Liver (tissue), 8 donors: ENCODE measurements at regions not wholly inside any gene's neighbourhood (a gene's known extent, or its start where the extent isn't known, plus 50 kb on each side); places are given as distances from the start of the nearest gene placed in this dataset.

Source experiments
- DNase-seq: peaks from one replicate; pipeline ENCODE4 v3.0.0-alpha.2; 2017; ENCODE audit warnings: low spot score
- H3K27ac ChIP-seq, 2 donors: one replicate each; pipeline ENCODE4 v1.7.0; 2013; ENCODE audit warnings: inconsistent platforms in 2 of 2, low read length in 2 of 2, control low read depth in 1 of 2, low read depth in 1 of 2, mild to moderate bottlenecking in 1 of 2
- H3K27me3 ChIP-seq, 4 donors: one replicate each; pipeline versions ENCODE4 v1.6.1 to v1.7.0; 2013; ENCODE audit warnings: low read length in 3 of 4, inconsistent platforms in 1 of 4, mild to moderate bottlenecking in 1 of 4, moderate library complexity in 1 of 4; ENCODE audit not compliant: control insufficient read depth in 4 of 4, insufficient read depth in 4 of 4
- H3K36me3 ChIP-seq, 4 donors: one replicate each; pipeline versions ENCODE4 v1.6.1 to v1.7.0; 2013; ENCODE audit warnings: low read length in 3 of 4, mild to moderate bottlenecking in 3 of 4, low read depth in 1 of 4, moderate library complexity in 1 of 4; ENCODE audit not compliant: control insufficient read depth in 4 of 4, insufficient read depth in 3 of 4
- H3K4me1 ChIP-seq, 4 donors: one replicate each; pipeline versions ENCODE4 v1.6.1 to v1.7.0; 2013; ENCODE audit warnings: low read length in 3 of 4, mild to moderate bottlenecking in 3 of 4, moderate library complexity in 1 of 4; ENCODE audit not compliant: control insufficient read depth in 4 of 4, insufficient read depth in 4 of 4
- H3K4me3 ChIP-seq, 3 donors: one replicate each; pipeline versions ENCODE4 v1.6.1 to v1.7.0; 2013; ENCODE audit warnings: low read length in 3 of 3, control low read depth in 1 of 3, low read depth in 1 of 3, mild to moderate bottlenecking in 1 of 3
- H3K9ac ChIP-seq, 2 donors: one replicate each; pipeline ENCODE4 v1.7.0; 2013; ENCODE audit warnings: low read length in 2 of 2, mild to moderate bottlenecking in 2 of 2, moderate library complexity in 2 of 2, control low read depth in 1 of 2, low read depth in 1 of 2
- H3K9me3 ChIP-seq, 4 donors: one replicate each; pipeline versions ENCODE4 v1.6.1 to v1.7.0; 2013; ENCODE audit warnings: low read length in 3 of 4; ENCODE audit not compliant: control insufficient read depth in 4 of 4
- EGR1 ChIP-seq, 2 donors: IDR thresholded peaks; 2 replicates each; pipeline ENCODE4 v1.6.1; 2016 to 2018; ENCODE audit warnings: antibody characterized with exemption in 2 of 2, low read depth in 2 of 2
- FOXA1 ChIP-seq: IDR thresholded peaks from 2 replicates; pipeline ENCODE4 v1.6.1; 2016; ENCODE audit warnings: antibody characterized with exemption
- FOXA2 ChIP-seq: IDR thresholded peaks from 2 replicates; pipeline ENCODE4 v1.6.1; 2016; ENCODE audit warnings: antibody characterized with exemption
- GABPA ChIP-seq, 2 donors: IDR thresholded peaks in 1 of 2; conservative IDR thresholded peaks in 1 of 2; 2 replicates each; pipeline ENCODE4 v1.6.1; 2016; ENCODE audit warnings: antibody characterized with exemption in 2 of 2, mild to moderate bottlenecking in 1 of 2, moderate library complexity in 1 of 2
- HNF4G ChIP-seq: IDR thresholded peaks from 2 replicates; pipeline ENCODE4 v1.6.1; 2016; ENCODE audit warnings: antibody characterized with exemption
- JUND ChIP-seq, 2 donors: IDR thresholded peaks; 2 replicates each; pipeline ENCODE4 v1.6.1; 2016; ENCODE audit warnings: antibody characterized with exemption in 2 of 2
- NR2F2 ChIP-seq: IDR thresholded peaks from 2 replicates; pipeline ENCODE4 v1.6.1; 2016; ENCODE audit warnings: antibody characterized with exemption
- RAD21 ChIP-seq, 2 donors: IDR thresholded peaks; 2 replicates each; pipeline ENCODE4 v1.6.1; 2016; ENCODE audit warnings: antibody characterized with exemption in 2 of 2, mild to moderate bottlenecking in 2 of 2
- RXRA ChIP-seq, 2 donors: IDR thresholded peaks; 2 replicates each; pipeline ENCODE4 v1.6.1; 2017 to 2018; ENCODE audit warnings: antibody characterized with exemption in 2 of 2, mild to moderate bottlenecking in 1 of 2
- SP1 ChIP-seq: IDR thresholded peaks from 2 replicates; pipeline ENCODE4 v1.6.1; 2018; ENCODE audit warnings: antibody characterized with exemption, mild to moderate bottlenecking
- YY1 ChIP-seq: IDR thresholded peaks from 2 replicates; pipeline ENCODE4 v1.6.1; 2016; ENCODE audit warnings: antibody characterized with exemption, mild to moderate bottlenecking
- WGBS: extraction: QIAGEN DNeasy Blood & Tissue Kit; methylation state at CpG from one replicate; pipeline ENCODE4 v1.1.7; 2013; 5-methylcytosine and 5-hydroxymethylcytosine counted together
- TF ChIP-seq, protein P1 (sequence below): fragments of 150-350 bp; IDR thresholded peaks from 2 replicates; pipeline ENCODE4 v1.5.1; 2017; ENCODE audit warnings: improper control_type of control experiment, low read depth, low read length; ENCODE audit not compliant: missing input control
- TF ChIP-seq, protein P2 (sequence below): IDR thresholded peaks from 2 replicates; pipeline ENCODE4 v1.6.1; 2016; ENCODE audit warnings: antibody characterized with exemption, mild to moderate bottlenecking
- TF ChIP-seq, protein P3 (sequence below): IDR thresholded peaks from 2 replicates; pipeline ENCODE4 v1.6.1; 2016; ENCODE audit warnings: antibody characterized with exemption
- TF ChIP-seq, protein P4 (sequence below): IDR thresholded peaks from 2 replicates; pipeline ENCODE4 v1.6.1; 2016; ENCODE audit warnings: antibody characterized with exemption
- donor health status: healthy.
- donor health status: healthy.
- donor health status: healthy.
- donor health status: healthy.
- donor health status: healthy.

DNA sequence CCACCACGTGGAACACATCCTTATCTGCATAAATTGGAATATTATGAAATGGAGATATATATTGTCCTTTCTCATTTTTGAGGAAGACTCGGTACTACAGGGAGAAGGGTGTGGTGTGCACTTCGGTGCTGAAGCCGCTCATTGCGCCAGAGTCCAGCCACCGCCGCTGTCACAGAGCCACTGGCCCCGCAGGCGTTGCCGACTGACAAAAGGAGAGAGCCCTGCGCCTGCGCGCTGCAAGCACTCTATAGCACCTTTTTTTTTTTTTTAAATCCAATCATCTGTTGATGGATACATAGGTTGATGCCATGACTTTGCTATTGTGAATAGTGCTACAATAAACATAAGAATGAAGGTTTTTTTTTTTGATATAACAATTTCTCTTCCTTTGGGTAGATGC, 130.0 kb upstream of the TBC1D5 start (continued):
- TF ChIP-seq YY1 (no peak), RAD21 (IDR thresholded peaks at IDR 0.05) (no peak)

DNA sequence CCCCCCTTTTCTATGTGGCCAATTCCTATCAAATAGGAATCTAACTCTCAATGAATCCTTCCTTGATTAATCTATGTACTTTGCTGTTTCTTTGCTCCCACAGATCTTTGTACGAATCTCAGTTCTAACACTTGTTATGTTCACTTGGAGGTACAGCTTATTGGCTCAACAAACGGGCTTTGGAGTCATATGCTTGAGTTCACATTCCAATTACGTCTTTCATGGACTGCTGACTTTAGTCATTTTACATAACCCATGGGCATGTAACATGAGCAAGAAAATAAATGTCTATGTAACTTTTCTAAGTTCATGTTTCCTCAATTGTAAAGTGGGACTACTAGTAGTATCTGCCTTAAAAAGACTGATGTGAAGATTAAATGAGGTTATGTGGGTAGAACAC, 123.2 kb upstream of the TBC1D5 start:
- no peaks in the 10 kb centered on the region for H3K9me3 ChIP-seq
- DNase-seq = no peak
- no peak overlapping the region for H3K27ac ChIP-seq
- TF ChIP-seq GABPA (IDR thresholded peaks at IDR 0.05 in 1 of 2, conservative IDR thresholded peaks at IDR 0.05 in 1 of 2) (no peak), YY1 (no peak), RXRA (IDR thresholded peaks at IDR 0.05) (no peak), RAD21 (IDR thresholded peaks at IDR 0.05) (no peak), HNF4G (no peak)
- TF ChIP-seq, protein P1, sequence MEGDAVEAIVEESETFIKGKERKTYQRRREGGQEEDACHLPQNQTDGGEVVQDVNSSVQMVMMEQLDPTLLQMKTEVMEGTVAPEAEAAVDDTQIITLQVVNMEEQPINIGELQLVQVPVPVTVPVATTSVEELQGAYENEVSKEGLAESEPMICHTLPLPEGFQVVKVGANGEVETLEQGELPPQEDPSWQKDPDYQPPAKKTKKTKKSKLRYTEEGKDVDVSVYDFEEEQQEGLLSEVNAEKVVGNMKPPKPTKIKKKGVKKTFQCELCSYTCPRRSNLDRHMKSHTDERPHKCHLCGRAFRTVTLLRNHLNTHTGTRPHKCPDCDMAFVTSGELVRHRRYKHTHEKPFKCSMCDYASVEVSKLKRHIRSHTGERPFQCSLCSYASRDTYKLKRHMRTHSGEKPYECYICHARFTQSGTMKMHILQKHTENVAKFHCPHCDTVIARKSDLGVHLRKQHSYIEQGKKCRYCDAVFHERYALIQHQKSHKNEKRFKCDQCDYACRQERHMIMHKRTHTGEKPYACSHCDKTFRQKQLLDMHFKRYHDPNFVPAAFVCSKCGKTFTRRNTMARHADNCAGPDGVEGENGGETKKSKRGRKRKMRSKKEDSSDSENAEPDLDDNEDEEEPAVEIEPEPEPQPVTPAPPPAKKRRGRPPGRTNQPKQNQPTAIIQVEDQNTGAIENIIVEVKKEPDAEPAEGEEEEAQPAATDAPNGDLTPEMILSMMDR = no peak
- TF ChIP-seq, protein P2, sequence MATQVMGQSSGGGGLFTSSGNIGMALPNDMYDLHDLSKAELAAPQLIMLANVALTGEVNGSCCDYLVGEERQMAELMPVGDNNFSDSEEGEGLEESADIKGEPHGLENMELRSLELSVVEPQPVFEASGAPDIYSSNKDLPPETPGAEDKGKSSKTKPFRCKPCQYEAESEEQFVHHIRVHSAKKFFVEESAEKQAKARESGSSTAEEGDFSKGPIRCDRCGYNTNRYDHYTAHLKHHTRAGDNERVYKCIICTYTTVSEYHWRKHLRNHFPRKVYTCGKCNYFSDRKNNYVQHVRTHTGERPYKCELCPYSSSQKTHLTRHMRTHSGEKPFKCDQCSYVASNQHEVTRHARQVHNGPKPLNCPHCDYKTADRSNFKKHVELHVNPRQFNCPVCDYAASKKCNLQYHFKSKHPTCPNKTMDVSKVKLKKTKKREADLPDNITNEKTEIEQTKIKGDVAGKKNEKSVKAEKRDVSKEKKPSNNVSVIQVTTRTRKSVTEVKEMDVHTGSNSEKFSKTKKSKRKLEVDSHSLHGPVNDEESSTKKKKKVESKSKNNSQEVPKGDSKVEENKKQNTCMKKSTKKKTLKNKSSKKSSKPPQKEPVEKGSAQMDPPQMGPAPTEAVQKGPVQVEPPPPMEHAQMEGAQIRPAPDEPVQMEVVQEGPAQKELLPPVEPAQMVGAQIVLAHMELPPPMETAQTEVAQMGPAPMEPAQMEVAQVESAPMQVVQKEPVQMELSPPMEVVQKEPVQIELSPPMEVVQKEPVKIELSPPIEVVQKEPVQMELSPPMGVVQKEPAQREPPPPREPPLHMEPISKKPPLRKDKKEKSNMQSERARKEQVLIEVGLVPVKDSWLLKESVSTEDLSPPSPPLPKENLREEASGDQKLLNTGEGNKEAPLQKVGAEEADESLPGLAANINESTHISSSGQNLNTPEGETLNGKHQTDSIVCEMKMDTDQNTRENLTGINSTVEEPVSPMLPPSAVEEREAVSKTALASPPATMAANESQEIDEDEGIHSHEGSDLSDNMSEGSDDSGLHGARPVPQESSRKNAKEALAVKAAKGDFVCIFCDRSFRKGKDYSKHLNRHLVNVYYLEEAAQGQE = no peak
- H3K36me3 ChIP-seq = no peaks in the 10 kb centered on the region
- 74% methylated on average over 3 of the region's 3 CpGs for WGBS
- no peak overlapping the region for H3K9ac ChIP-seq
- H3K4me1 ChIP-seq = no peaks in the 10 kb centered on the region
- peaks cover 0 to 3% (median 0%) of the 10 kb centered on the region in 4 donors for H3K27me3 ChIP-seq
- no peak overlapping the region for H3K4me3 ChIP-seq

DNA sequence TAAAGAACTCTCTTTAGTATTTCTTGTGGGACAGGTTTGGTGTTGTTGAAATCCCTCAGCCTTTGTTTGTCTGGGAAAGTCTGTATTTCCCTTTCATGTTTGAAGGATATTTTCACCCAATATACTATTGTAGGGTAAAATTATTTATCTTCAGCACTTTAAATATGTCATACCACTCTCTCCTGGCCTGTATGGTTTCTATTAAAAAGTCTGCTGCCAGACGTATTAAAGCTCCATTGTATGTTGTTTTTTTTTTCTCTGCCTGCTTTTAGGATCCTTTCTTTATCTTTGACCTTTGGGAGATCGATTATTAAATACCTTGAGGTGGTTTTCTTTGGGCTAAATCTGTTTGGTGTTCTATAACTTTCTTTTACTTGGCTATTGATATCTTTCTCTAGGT, 119.0 kb upstream of the TBC1D5 start:
- Histone ChIP-seq H3K4me3 (no peak overlapping the region), H3K4me1 (no peaks in the 10 kb centered on the region), H3K27ac (no peak overlapping the region), H3K36me3 (no peaks in the 10 kb centered on the region), H3K27me3 (no peaks in the 10 kb centered on the region), H3K9ac (no peak overlapping the region), H3K9me3 (no peaks in the 10 kb centered on the region)
- TF ChIP-seq, protein P2 = no peak
- TF ChIP-seq, protein P3, sequence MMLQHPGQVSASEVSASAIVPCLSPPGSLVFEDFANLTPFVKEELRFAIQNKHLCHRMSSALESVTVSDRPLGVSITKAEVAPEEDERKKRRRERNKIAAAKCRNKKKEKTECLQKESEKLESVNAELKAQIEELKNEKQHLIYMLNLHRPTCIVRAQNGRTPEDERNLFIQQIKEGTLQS = no peak
- no peak for TF ChIP-seq HNF4G
- no peak for TF ChIP-seq NR2F2
- TF ChIP-seq, protein P1 = no peak
- no peak for TF ChIP-seq FOXA1
- TF ChIP-seq FOXA2 = no peak
- no peak for TF ChIP-seq EGR1 (IDR thresholded peaks at IDR 0.05; ENCODE audit: low read depth in 2 of 2)
- no peak for TF ChIP-seq SP1
- TF ChIP-seq JUND (IDR thresholded peaks at IDR 0.05) = no peak
- TF ChIP-seq GABPA (IDR thresholded peaks at IDR 0.05 in 1 of 2, conservative IDR thresholded peaks at IDR 0.05 in 1 of 2) = no peak
- TF ChIP-seq, protein P4, sequence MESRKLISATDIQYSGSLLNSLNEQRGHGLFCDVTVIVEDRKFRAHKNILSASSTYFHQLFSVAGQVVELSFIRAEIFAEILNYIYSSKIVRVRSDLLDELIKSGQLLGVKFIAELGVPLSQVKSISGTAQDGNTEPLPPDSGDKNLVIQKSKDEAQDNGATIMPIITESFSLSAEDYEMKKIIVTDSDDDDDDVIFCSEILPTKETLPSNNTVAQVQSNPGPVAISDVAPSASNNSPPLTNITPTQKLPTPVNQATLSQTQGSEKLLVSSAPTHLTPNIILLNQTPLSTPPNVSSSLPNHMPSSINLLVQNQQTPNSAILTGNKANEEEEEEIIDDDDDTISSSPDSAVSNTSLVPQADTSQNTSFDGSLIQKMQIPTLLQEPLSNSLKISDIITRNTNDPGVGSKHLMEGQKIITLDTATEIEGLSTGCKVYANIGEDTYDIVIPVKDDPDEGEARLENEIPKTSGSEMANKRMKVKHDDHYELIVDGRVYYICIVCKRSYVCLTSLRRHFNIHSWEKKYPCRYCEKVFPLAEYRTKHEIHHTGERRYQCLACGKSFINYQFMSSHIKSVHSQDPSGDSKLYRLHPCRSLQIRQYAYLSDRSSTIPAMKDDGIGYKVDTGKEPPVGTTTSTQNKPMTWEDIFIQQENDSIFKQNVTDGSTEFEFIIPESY = no peak
- no peak for TF ChIP-seq RAD21 (IDR thresholded peaks at IDR 0.05)
- DNase-seq = no peak
- 70% methylated on average over 2 of the region's 2 CpGs for WGBS
